ENCODE measurements at regions not wholly inside any gene's neighbourhood (a gene's known extent, or its start where the extent isn't known, plus 50 kb on each side); places are given as distances from the start of the nearest gene placed in this dataset.

- TF ChIP-seq POLR2AphosphoS5 (IDR thresholded peaks at IDR 0.05; ENCODE audit: low read depth, low read length), result no peak
- TF ChIP-seq POLR2A (IDR thresholded peaks at IDR 0.05; ENCODE audit: low read depth, low read length), result no peak
Observed at GRCh38 chr6:48541649-48542048, 430.7 kb upstream of the PTCHD4 start.
